ENCODE measurements at regions not wholly inside any gene's neighbourhood (a gene's known extent, or its start where the extent isn't known, plus 50 kb on each side); places are given as distances from the start of the nearest gene placed in this dataset.

GRCh38 chr5:153437251-153437650 lies 53.2 kb upstream of the GRIA1 start:
- TF ChIP-seq CTCF (IDR thresholded peaks at IDR 0.05) (no peak), EP300 (IDR thresholded peaks at IDR 0.05) (no peak), POLR2AphosphoS5 (IDR thresholded peaks at IDR 0.05) (no peak), POLR2A (IDR thresholded peaks at IDR 0.05) (no peak)

Measured in upper lobe of left lung (tissue), 4 donors.